ENCODE measurements at regions not wholly inside any gene's neighbourhood (a gene's known extent, or its start where the extent isn't known, plus 50 kb on each side); places are given as distances from the start of the nearest gene placed in this dataset.

- Histone ChIP-seq H3K9me3 (ENCODE audit: low read length) (no peaks in the 10 kb centered on the region), H3K79me2 (ENCODE audit: insufficient read depth, low read length) (no peaks in the 10 kb centered on the region), H3K36me3 (ENCODE audit: insufficient read depth, low read length) (no peaks in the 10 kb centered on the region), H3K4me3 (ENCODE audit: low read depth, low read length, poor library complexity, severe bottlenecking) (no peak overlapping the region), H3K9ac (ENCODE audit: low read length) (no peak overlapping the region), H3F3A (ENCODE audit: insufficient read depth, low read length) (no peaks in the 10 kb centered on the region), H3K27ac (ENCODE audit: low read depth, low read length, poor library complexity, severe bottlenecking) (no peak overlapping the region), H3K9me2 (ENCODE audit: low read depth, low read length) (no peaks in the 10 kb centered on the region), H2AFZ (ENCODE audit: low read length) (no peak overlapping the region), H3K4me2 (ENCODE audit: low read length) (no peak overlapping the region), H4K20me1 (ENCODE audit: insufficient read depth, low read length) (no peaks in the 10 kb centered on the region), H3K4me1 (ENCODE audit: insufficient read depth, low read length, severe bottlenecking) (no peaks in the 10 kb centered on the region), H3K27me3 (ENCODE audit: insufficient read depth, low read length) (no peaks in the 10 kb centered on the region)
- no peak for TF ChIP-seq CTCF (IDR thresholded peaks at IDR 0.05; ENCODE audit: low read length)
- no peak for TF ChIP-seq EZH2 (IDR thresholded peaks at IDR 0.05; ENCODE audit: borderline replicate concordance, low read length)
These were observed 60.8 kb upstream of the UMPS start for GRCh38 chr3:124669470-124669869.

DNA sequence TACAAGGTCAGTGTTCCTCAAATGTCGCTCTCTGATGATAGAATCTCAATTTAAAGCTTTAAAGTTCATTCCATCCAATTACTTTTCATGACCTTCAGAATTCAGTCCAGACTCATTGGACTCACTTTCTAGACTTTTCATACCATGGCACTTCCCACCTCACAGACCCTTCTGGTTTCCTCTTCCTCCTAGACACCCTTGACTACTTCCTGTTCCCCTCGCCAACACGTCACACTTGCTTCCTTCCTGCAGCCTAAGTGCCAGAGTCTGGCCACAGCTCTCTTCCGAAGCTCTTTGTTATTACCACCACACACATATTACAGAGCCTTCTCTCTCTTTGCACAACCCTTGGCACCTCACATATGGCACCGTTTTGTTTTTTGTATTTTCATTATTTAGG lies 59.1 kb upstream of the UMPS start:
- H3K27ac ChIP-seq (ENCODE audit: low read depth, low read length, poor library complexity, severe bottlenecking): no peak overlapping the region
- peak overlapping the region; percentile 93; the same call in 1 of the 2 replicates for H2AFZ ChIP-seq (ENCODE audit: low read length)

GRCh38 chr3:124674336-124674735 lies 55.9 kb upstream of the UMPS start:
- TF ChIP-seq CTCF (IDR thresholded peaks at IDR 0.05; ENCODE audit: low read length) (no peak), EZH2 (IDR thresholded peaks at IDR 0.05; ENCODE audit: borderline replicate concordance, low read length) (no peak)
- Histone ChIP-seq H3F3A (ENCODE audit: insufficient read depth, low read length) (no peaks in the 10 kb centered on the region), H3K4me2 (ENCODE audit: low read length) (no peak overlapping the region), H3K27ac (ENCODE audit: low read depth, low read length, poor library complexity, severe bottlenecking) (no peak overlapping the region), H3K79me2 (ENCODE audit: insufficient read depth, low read length) (no peaks in the 10 kb centered on the region), H3K9ac (ENCODE audit: low read length) (no peak overlapping the region), H3K4me1 (ENCODE audit: insufficient read depth, low read length, severe bottlenecking) (no peaks in the 10 kb centered on the region), H3K9me3 (ENCODE audit: low read length) (no peaks in the 10 kb centered on the region), H3K9me2 (ENCODE audit: low read depth, low read length) (no peaks in the 10 kb centered on the region), H3K4me3 (ENCODE audit: low read depth, low read length, poor library complexity, severe bottlenecking) (no peak overlapping the region), H3K36me3 (ENCODE audit: insufficient read depth, low read length) (no peaks in the 10 kb centered on the region), H3K27me3 (ENCODE audit: insufficient read depth, low read length) (no peaks in the 10 kb centered on the region), H2AFZ (ENCODE audit: low read length) (no peak overlapping the region), H4K20me1 (ENCODE audit: insufficient read depth, low read length) (no peaks in the 10 kb centered on the region)

More for the DNA sequence above, 59.1 kb upstream of the UMPS start:
- no peaks in the 10 kb centered on the region for H3K27me3 ChIP-seq (ENCODE audit: insufficient read depth, low read length)
- H3K79me2 ChIP-seq (ENCODE audit: insufficient read depth, low read length): no peaks in the 10 kb centered on the region
- no peaks in the 10 kb centered on the region for H3K9me2 ChIP-seq (ENCODE audit: low read depth, low read length)
- no peak overlapping the region for H3K4me3 ChIP-seq (ENCODE audit: low read depth, low read length, poor library complexity, severe bottlenecking)
- no peaks in the 10 kb centered on the region for H3K36me3 ChIP-seq (ENCODE audit: insufficient read depth, low read length)
- no peak overlapping the region for H3K9ac ChIP-seq (ENCODE audit: low read length)
- no peaks in the 10 kb centered on the region for H3K9me3 ChIP-seq (ENCODE audit: low read length)
- H4K20me1 ChIP-seq (ENCODE audit: insufficient read depth, low read length): no peaks in the 10 kb centered on the region
- no peak overlapping the region for H3K4me2 ChIP-seq (ENCODE audit: low read length)
- no peaks in the 10 kb centered on the region for H3F3A ChIP-seq (ENCODE audit: insufficient read depth, low read length)
- TF ChIP-seq EZH2 (IDR thresholded peaks at IDR 0.05; ENCODE audit: borderline replicate concordance, low read length) (no peak), CTCF (IDR thresholded peaks at IDR 0.05; ENCODE audit: low read length) (no peak)
- no peaks in the 10 kb centered on the region for H3K4me1 ChIP-seq (ENCODE audit: insufficient read depth, low read length, severe bottlenecking)
